Central memory CD4-positive, alpha-beta T cell (primary cell): ENCODE measurements at regions not wholly inside any gene's neighbourhood (a gene's known extent, or its start where the extent isn't known, plus 50 kb on each side); places are given as distances from the start of the nearest gene placed in this dataset.

Source experiments
- DNase-seq: peaks from one replicate; pipeline ENCODE4 v3.0.0; 2022

- no peak for DNase-seq
Measured at GRCh38 chr10:112000466-112000865, 183.1 kb downstream of the GPAM start.

DNA sequence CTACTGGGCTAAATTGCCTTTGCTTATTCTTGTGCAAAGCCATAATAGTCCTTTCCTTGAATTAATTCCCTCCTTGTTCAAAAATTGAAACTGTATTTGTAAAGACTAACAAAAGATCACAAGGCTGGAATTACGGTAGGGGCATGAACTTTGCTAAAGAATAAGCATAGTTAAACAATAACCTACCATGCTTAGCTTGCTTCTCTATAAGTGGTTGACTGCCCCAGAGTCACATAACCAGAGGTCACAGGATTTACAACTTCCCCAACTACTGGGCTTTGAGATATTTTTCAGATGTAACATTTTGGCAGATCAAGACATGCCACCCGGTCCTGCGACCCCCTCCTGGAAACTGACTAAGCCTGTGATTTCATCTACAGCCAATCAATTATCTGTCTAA is 181.4 kb downstream of the GPAM start:
- DNase-seq, result no peak

DNA sequence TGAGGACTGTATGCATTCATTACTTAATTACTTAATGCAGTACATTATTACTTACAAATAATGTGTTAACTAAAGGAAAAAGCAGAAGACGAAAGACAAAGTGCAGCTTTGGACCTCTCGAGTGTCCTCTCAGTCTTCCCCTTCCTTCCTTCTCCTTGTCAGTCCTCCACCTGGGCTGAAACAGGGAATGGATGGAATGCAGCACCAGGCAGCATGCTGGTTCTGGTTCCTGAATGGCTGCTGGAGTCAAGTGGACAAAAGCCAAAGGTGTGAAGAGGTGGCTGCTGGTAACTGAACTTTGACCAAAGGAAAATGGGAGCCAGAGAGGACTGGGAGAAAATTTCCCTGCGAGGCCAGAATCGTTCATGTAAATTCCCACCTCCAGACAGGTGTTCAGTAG is 179.5 kb downstream of the GPAM start:
- no peak for DNase-seq

DNA sequence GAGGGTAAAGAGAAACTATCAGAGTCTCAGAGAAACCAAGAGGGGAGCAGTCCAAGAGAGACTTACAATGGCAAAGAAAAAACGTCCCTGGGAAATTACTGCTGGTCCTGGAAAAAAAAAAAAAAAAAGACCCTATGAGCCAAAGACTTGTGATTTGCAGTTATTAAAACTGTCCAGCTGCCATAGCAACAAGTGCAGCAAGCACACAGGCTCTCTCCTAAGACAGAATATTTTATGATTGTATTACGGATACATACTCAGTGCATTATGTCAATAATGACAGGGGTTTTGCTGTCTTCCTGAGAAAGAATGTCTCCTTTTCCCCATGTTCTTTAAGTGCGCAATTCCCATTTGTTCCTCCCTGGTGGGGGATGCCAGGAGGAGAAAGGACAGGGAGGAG is 178.5 kb downstream of the GPAM start:
- DNase-seq, result no peak

DNA sequence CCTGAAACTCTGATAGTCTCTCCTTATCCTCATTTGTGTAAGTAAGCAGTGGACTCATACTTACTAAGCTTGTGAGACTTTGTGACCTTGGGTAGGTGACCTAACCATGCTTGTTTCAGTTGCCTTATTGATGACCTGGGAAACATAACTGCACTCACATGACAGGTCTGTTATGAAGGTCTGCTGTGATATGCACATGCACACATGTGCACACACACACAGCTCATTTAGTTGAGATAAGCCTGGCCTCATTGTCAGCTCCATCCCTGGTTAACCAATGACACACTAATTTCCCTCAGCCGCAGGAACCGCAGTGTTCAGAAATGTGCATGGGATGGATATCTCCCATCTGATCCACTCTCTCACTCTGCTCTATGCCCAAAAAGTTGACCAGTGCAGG is 177.2 kb downstream of the GPAM start:
- no peak for DNase-seq

DNA sequence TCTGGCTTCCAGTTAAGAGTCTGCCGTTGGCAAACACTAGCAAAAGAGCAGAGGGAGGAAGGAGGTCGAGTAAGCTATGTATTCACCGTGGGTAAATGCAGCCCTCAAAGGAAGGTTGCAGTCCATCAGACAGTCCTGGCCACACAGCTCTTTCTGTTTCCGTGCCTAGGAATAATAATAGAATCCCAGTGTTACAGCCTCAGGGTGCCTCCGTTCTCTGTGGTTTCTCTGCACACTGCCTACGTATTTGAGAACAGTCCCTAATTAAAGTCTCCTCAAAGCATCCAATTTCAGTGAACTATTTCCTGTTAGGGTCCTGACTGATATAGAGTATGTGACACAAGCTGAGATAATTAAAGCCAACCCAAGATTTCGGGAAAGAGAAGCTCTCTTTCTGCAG is 176.7 kb downstream of the GPAM start:
- DNase-seq, result no peak

GRCh38 chr10:112022196-112022595 is 161.4 kb downstream of the GPAM start:
- DNase-seq, result no peak

DNA sequence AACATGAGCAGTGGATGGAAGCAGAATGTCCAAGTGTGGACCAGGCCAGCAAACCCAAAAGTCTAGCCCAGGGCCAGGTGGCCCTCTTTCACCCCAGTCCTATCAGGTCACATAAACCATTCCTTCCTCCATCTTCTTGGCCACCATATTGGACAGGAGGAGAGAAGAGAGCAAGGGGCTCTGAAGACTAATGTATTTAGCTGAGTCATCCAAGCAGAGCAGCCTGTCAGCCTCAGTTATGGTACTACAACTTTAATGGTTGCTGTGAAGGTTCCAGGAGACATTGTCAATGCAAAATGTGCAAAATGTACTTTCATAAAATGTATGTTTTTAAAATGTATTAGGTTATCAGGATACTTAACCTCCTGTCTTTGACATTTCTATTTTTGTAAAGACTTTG is 159.5 kb downstream of the GPAM start:
- DNase-seq, result no peak

DNA sequence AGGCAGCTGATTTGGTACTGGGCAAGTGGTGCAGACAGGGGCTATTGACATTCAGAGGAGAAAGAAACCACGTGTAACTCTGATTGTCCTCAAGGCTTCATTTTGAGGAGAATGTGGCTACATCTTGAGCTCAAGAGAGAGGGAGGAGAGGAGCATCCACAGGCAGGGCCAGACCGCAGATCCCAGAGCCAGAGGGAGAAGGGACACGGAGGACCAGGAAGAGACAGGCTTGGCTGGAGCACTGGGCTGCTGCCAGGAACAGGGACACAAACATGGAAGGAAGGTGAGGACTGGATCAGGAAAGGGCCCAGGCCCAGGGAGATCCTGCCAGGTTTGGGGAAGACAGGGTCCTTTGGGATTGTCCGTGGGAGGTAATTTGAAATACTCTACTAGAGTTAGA is 158.3 kb downstream of the GPAM start:
- DNase-seq, result no peak

GRCh38 chr10:112026438-112026837 is 157.1 kb downstream of the GPAM start:
- DNase-seq, result no peak

DNA sequence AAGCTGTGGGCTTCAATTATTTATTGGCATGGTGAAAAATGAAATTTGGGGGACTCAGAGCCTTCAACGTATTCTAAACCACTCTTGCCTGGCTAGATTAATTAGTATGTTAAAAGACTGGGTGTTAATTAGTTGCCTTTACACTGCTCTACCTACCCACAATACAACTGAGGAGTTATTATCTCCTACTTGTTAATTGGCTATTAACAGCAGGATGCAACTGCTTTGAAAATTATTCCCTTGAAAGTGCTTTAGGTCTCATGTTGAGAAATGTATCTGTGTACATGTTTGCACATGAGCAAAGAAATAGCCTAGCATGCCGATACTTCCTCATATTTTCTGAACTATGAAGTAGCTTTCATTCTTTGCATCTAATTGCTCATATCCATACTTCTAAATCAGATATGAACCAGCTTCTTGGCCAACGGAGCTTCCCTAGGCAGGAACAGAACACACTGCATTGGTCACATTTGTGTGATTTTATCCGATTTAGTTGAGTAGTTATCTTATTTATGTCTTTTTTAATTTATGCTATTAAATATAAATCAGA is 155.8 kb downstream of the GPAM start:
- DNase-seq, result no peak

- DNase-seq, result no peak
Measured at GRCh38 chr10:112030431-112030830, 153.1 kb downstream of the GPAM start.

- no peak for DNase-seq
Measured at GRCh38 chr10:112039823-112040222, 143.7 kb downstream of the GPAM start.

GRCh38 chr10:112040696-112041095 is 142.9 kb downstream of the GPAM start:
- DNase-seq, result no peak

DNA sequence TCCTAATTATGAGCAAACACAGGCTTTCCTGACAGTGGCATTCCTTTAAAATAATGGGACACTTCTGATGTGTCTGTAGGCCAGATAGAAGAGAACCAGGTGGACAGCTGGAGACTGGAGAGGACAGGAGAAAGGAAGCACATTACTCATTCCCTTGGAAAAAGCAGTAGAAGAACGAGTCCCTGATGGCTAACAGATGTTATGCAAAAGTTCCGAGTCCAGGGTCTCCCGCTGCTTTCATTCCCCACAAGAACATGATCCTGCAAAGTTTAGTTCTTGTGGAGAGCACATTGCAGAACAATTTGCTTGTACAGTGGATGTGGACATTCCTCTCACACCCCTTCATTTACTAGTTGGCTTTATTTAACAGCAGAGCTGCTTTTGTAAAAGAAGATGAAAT is 137.6 kb downstream of the GPAM start:
- no peak for DNase-seq

GRCh38 chr10:112047674-112048073 is 135.9 kb downstream of the GPAM start:
- DNase-seq, result no peak

DNA sequence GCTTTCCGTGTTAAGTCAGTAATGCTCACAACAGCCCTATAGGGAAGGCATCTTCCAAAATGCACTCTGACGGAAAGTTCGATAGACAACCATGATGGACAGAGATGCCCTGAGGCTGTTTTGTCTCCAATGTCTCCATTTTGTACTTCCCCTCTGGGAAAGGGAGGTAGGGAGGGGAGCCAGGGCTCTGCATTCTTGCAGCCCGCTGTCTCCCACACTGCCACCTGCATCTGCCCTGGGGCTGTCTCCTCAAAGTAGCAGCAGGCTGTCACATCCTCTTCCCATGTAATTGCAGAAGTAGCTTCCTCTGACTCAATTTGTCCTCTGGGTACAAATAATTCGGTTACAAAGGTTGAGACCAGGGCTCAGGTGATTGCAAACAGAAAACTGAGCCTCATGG is 131.4 kb downstream of the GPAM start:
- DNase-seq, result no peak

DNA sequence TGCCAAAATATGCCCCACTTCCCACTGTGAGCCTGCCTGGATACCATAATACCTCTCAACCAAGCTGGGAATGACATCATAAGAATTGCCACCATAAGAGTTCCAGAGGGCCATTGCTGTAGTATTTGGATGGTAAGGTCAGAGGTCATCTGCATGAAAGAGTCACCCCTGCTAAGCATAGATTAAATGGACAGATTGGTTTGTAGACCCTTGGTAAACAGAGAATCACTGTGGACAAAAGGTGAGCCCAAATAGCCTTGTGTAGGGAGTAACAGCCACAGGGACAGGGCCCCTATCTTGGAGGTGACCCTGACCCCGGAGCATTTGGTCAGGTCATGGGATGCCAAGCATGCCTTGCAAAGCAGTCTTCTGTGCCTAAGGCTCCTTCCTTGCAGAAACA is 129.7 kb downstream of the GPAM start:
- no peak for DNase-seq

DNA sequence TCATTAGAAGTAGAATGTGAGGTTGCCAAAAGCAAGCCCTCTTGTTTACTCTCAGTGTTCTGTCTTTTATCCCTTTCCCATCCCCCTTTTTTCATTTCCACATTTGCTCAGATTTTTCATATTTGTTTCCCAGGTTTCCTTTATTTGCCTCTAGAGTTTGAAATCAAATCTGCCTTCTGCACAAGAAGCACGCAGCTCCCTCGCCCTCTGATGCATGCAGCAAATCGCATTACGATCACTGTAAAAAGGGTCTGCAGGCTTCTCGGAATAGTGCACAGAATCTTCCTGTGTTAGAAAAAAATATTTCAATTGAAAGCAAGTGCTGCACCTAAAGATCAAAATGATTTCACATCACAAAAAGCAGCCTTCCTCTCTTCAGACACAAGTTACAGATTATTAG is 129.0 kb downstream of the GPAM start:
- no peak for DNase-seq

DNA sequence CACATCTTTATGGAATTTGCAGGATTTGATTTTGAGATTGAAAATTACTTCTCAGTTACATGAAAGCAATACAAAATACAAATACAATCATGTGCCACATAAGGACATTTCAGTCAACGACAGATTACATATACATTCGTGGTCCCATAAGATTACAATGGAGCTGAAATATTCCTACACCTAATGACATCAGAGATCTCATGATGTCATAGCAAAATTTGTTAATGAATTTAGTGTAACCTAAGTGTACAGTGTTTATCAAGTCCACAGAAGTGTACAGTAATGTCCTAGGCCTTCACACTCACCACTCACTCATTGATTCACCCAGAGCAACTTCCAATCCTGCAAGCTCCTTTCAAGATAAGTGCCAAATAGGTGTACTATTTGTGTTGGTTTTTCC is 126.5 kb downstream of the GPAM start:
- no peak for DNase-seq

GRCh38 chr10:112059220-112059619 is 124.3 kb downstream of the GPAM start:
- no peak for DNase-seq

DNA sequence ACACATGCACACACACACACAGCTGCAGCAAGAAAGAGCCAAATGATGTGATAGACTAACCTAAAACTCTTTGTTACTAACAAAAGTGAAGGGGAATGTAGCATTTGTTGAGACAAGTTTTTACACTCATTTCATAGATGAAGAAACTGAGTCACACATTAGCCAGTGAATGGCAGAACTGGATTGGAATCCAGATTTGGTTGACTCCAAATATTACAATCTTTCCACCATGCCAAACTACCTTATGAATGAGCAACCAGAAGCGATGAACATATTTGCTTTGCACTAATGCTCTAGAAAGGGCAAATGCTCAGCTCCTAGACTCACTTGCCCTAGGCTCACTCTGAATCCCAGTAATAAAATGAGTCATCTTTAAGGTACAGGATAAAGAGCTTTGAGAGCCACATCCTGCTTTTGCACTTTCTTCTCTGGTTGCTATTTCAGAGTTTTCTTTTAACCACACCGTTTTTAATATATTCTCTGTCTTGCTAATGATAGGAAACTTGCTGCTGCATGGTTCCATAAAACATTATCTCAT is 111.9 kb downstream of the GPAM start:
- DNase-seq, result no peak

GRCh38 chr10:112078003-112078402 is 105.6 kb downstream of the GPAM start:
- no peak for DNase-seq

DNA sequence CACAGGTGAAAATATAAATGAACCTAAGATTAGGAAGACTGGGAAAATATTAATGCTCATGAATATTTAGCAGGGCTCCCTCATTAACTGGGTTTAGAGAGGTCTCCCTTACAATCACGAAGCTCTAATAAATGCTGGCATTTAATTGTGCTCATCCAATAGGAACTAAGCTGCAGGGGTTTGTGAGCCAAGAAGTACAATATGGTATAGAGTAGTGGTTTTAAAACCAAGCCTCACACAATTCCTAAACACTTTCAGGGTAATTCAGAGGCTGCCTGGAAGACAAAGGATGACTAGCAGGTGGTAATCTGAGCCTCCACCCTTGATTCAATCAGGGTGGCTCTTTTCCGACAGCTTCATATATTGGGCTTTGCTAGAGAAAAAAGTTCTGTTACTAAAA is 103.3 kb downstream of the GPAM start:
- no peak for DNase-seq

GRCh38 chr10:112082120-112082519 is 101.4 kb downstream of the GPAM start:
- DNase-seq, result no peak

GRCh38 chr10:112083472-112083871 is 100.1 kb downstream of the GPAM start:
- no peak for DNase-seq
